ENCODE measurements at regions not wholly inside any gene's neighbourhood (a gene's known extent, or its start where the extent isn't known, plus 50 kb on each side); places are given as distances from the start of the nearest gene placed in this dataset.
"Not testable (repeated sequence)": the region's sequence is repeated elsewhere in the genome, so short reads cannot be mapped to it uniquely, and the experiment has no call there.

- TF ChIP-seq, protein P1, sequence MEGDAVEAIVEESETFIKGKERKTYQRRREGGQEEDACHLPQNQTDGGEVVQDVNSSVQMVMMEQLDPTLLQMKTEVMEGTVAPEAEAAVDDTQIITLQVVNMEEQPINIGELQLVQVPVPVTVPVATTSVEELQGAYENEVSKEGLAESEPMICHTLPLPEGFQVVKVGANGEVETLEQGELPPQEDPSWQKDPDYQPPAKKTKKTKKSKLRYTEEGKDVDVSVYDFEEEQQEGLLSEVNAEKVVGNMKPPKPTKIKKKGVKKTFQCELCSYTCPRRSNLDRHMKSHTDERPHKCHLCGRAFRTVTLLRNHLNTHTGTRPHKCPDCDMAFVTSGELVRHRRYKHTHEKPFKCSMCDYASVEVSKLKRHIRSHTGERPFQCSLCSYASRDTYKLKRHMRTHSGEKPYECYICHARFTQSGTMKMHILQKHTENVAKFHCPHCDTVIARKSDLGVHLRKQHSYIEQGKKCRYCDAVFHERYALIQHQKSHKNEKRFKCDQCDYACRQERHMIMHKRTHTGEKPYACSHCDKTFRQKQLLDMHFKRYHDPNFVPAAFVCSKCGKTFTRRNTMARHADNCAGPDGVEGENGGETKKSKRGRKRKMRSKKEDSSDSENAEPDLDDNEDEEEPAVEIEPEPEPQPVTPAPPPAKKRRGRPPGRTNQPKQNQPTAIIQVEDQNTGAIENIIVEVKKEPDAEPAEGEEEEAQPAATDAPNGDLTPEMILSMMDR (IDR thresholded peaks at IDR 0.05; ENCODE audit: low read depth, low read length) = no peak
- no peak overlapping the region for H3K4me3 ChIP-seq (ENCODE audit: low read depth, low read length)
Measured at GRCh38 chr13:85140192-85140591, 659.0 kb downstream of the SLITRK6 start.

- TF ChIP-seq, protein P1 (IDR thresholded peaks at IDR 0.05; ENCODE audit: low read depth, low read length) = no peak
- H3K4me3 ChIP-seq (ENCODE audit: low read depth, low read length) = no peak overlapping the region
Measured at GRCh38 chr13:85137516-85137915, 661.7 kb downstream of the SLITRK6 start.

GRCh38 chr13:85132986-85133385 is 666.2 kb downstream of the SLITRK6 start:
- H3K4me3 ChIP-seq (ENCODE audit: low read depth, low read length) = no peak overlapping the region
- TF ChIP-seq, protein P1 (IDR thresholded peaks at IDR 0.05; ENCODE audit: low read depth, low read length) = no peak

- not testable (repeated sequence) for H3K4me3 ChIP-seq (ENCODE audit: low read depth, low read length)
Measured at GRCh38 chr13:85123501-85123900, 675.7 kb downstream of the SLITRK6 start.

GRCh38 chr13:85108356-85108755 is 690.9 kb downstream of the SLITRK6 start:
- no peak overlapping the region for H3K4me3 ChIP-seq (ENCODE audit: low read depth, low read length)
- TF ChIP-seq, protein P1 (IDR thresholded peaks at IDR 0.05; ENCODE audit: low read depth, low read length) = no peak

DNA sequence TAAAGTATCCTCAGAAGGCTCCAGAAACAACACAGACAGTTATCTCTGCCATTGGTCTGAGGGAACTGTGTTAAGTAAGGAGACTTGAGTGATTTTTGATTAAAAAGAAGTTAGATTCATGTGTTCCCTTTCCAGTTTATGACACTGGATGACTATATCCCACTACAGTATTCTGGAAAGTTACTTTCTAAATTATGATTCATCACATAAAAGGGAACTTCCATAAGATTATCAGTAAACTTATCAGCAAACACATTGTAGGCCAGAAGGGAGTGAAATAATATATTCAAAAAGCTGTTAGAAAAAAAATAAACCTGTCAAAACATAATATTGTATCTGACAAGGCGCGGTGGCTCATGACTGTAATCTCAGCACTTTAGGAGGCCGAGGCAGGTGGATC is 700.0 kb downstream of the SLITRK6 start:
- TF ChIP-seq, protein P1 (IDR thresholded peaks at IDR 0.05; ENCODE audit: low read depth, low read length) = no peak
- H3K4me3 ChIP-seq (ENCODE audit: low read depth, low read length) = no peak overlapping the region

GRCh38 chr13:85095418-85096272 is 703.6 kb downstream of the SLITRK6 start:
- no peak overlapping the region for H3K4me3 ChIP-seq (ENCODE audit: low read depth, low read length)
- TF ChIP-seq, protein P1 (IDR thresholded peaks at IDR 0.05; ENCODE audit: low read depth, low read length) = no peak
